PC-9 (cell line): ENCODE measurements at regions not wholly inside any gene's neighbourhood (a gene's known extent, or its start where the extent isn't known, plus 50 kb on each side); places are given as distances from the start of the nearest gene placed in this dataset.

Source experiments
- BruUV-seq: library from RNA; stranded (reverse); fragments of 400-500 nt; replicated peaks from 2 replicates; lab custom pipeline; 2021; lab: Mats Ljungman, UMichigan
- CTCF ChIA-PET: fragments of 300-600 bp; sonication (Branson Sonifier 250); formaldehyde crosslinking; loops from one replicate; lab custom pipeline; 2022; ENCODE audit warnings: antibody characterized with exemption; lab: Charles Lee
- POLR2A ChIA-PET: fragments of 300-600 bp; sonication (Branson Sonifier 250); formaldehyde crosslinking; loops from one replicate; lab custom pipeline; 2022; ENCODE audit warnings: antibody characterized with exemption; ENCODE audit not compliant: unreplicated experiment; lab: Charles Lee
- DNase-seq, 2 experiments: peaks; one replicate each; pipeline versions ENCODE4 v3.0.0 to v3.0.0-alpha.2; 2015 to 2022; ENCODE audit warnings: mixed read lengths in 1 of 2
- H2AFZ ChIP-seq: fragments of 200-600 bp; sonication (generic); 2 replicates; pipeline ENCODE4 v1.8.1; 2017; ENCODE audit warnings: antibody characterized with exemption
- H3F3A ChIP-seq: fragments of 200-600 bp; sonication (generic); 2 replicates; pipeline ENCODE4 v1.8.1; 2017; ENCODE audit warnings: antibody characterized with exemption, mild to moderate bottlenecking, low read depth; ENCODE audit not compliant: insufficient read depth
- H3K27ac ChIP-seq: fragments of 200-600 bp; sonication (generic); 2 replicates; pipeline ENCODE4 v1.6.1; 2016; ENCODE audit warnings: mixed run types
- H3K27me3 ChIP-seq: fragments of 200-600 bp; sonication (generic); 2 replicates; pipeline ENCODE4 v1.6.1; 2016; ENCODE audit warnings: low read depth, mixed run types; ENCODE audit not compliant: insufficient read depth
- H3K36me3 ChIP-seq: fragments of 200-600 bp; sonication (generic); 2 replicates; pipeline ENCODE4 v1.6.1; 2016; ENCODE audit warnings: low read depth, mixed run types
- H3K4me1 ChIP-seq: fragments of 200-600 bp; sonication (generic); replicated peaks from 2 replicates; pipeline ENCODE4 v1.6.1; 2016; ENCODE audit warnings: mixed run types; ENCODE audit not compliant: insufficient read depth
- H3K4me2 ChIP-seq: fragments of 200-600 bp; sonication (generic); 2 replicates; pipeline ENCODE4 v1.6.1; 2017; ENCODE audit warnings: mixed run types
- H3K4me3 ChIP-seq: fragments of 200-600 bp; sonication (generic); 2 replicates; pipeline ENCODE4 v1.6.1; 2016; ENCODE audit warnings: mixed run types
- H3K79me2 ChIP-seq: fragments of 200-600 bp; sonication (generic); 2 replicates; pipeline ENCODE4 v1.6.1; 2017; ENCODE audit warnings: low read depth, mixed run types
- H3K9me2 ChIP-seq: fragments of 200-600 bp; sonication (generic); 2 replicates; pipeline ENCODE4 v1.8.1; 2017; ENCODE audit warnings: mild to moderate bottlenecking; ENCODE audit not compliant: insufficient read depth
- H3K9me3 ChIP-seq: fragments of 200-600 bp; sonication (generic); 2 replicates; pipeline ENCODE4 v1.8.1; 2016; ENCODE audit warnings: low read depth; ENCODE audit not compliant: insufficient read depth
- H4K20me1 ChIP-seq: fragments of 200-600 bp; sonication (generic); 2 replicates; pipeline ENCODE4 v1.8.1; 2017; ENCODE audit not compliant: insufficient read depth
- EZH2 ChIP-seq: fragments of 200-600 bp; sonication (generic); IDR thresholded peaks from 2 replicates; pipeline ENCODE4 v1.8.0; 2017; ENCODE audit warnings: antibody characterized with exemption, low read depth
- intact Hi-C: fragments of 100-400 bp; cut with micrococcal nuclease; formaldehyde crosslinking; loops from one replicate; pipeline ENCODE4 v1.10.0; 2022; ENCODE audit not compliant: unreplicated experiment
- TF ChIP-seq, protein P1 (sequence below): fragments of 200-600 bp; sonication (generic); conservative IDR thresholded peaks from 2 replicates; pipeline ENCODE4 v1.6.1; 2017; ENCODE audit warnings: mixed run types, antibody characterized with exemption, mild to moderate bottlenecking, moderate library complexity

DNA sequence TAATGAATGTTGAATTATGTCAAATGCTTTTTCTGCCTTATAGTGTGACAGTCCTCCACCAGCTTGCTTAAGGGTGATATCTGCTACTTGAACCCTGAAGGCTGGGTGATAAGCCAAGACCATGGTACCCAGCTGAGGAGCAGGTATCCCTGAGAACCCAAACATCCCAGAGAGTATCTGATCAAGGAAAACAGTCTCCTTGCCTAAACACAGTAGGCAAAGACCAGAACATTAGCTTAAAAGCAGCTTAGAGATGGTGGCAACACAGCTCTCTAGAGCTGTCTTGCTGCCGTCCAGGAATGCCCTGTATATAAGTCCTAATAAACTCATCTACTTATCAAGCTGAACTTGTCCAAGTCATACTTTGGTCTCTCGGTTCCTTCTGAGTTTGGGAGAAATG is 127.7 kb upstream of the PRSS16 start:
- no peaks in the 10 kb centered on the region for H3K9me2 ChIP-seq
- no peaks in the 10 kb centered on the region; the same call in 1 of the 2 replicates for H3F3A ChIP-seq
- H4K20me1 ChIP-seq, result no peaks in the 10 kb centered on the region
- ChIA-PET POLR2A (interaction anchor here (0.5 kb wide), 1 partner anchor 57 kb away, joined by 6 read pairs; no protein-coding TSS in a partner anchor), CTCF (no interaction called here)
- no peaks in the 10 kb centered on the region for H3K4me1 ChIP-seq
- BruUV-seq, result no TSS peak
- intact Hi-C loops, result no loop called here
- H3K36me3 ChIP-seq, result no peaks in the 10 kb centered on the region
- H2AFZ ChIP-seq, result no peak overlapping the region
- H3K27ac ChIP-seq, result no peak overlapping the region
- TF ChIP-seq, protein P1, sequence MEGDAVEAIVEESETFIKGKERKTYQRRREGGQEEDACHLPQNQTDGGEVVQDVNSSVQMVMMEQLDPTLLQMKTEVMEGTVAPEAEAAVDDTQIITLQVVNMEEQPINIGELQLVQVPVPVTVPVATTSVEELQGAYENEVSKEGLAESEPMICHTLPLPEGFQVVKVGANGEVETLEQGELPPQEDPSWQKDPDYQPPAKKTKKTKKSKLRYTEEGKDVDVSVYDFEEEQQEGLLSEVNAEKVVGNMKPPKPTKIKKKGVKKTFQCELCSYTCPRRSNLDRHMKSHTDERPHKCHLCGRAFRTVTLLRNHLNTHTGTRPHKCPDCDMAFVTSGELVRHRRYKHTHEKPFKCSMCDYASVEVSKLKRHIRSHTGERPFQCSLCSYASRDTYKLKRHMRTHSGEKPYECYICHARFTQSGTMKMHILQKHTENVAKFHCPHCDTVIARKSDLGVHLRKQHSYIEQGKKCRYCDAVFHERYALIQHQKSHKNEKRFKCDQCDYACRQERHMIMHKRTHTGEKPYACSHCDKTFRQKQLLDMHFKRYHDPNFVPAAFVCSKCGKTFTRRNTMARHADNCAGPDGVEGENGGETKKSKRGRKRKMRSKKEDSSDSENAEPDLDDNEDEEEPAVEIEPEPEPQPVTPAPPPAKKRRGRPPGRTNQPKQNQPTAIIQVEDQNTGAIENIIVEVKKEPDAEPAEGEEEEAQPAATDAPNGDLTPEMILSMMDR, result no peak
- TF ChIP-seq EZH2, result no peak
- no peaks in the 10 kb centered on the region for H3K9me3 ChIP-seq
- no peaks in the 10 kb centered on the region for H3K27me3 ChIP-seq
- DNase-seq, result no peak
- H3K79me2 ChIP-seq, result no peaks in the 10 kb centered on the region
- no peak overlapping the region for H3K4me3 ChIP-seq
- H3K4me2 ChIP-seq, result no peak overlapping the region

DNA sequence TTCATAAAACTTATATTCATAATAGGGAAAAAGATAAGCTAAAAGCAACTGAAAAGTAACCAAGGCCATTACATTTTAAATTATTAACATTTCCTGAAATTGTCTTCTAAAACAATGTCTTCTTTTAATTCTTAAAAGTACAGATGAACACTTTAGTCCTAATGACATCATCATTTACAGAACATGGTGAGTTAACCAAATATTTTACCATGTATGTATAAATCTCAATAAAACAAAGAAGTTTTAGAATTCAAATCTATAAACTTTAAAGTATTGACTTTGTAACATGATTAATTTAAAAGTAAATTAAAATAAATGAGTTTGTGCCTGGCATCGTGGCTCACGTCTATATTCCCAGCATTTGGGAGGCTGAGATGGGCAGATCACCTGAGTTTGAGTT is 125.9 kb upstream of the PRSS16 start:
- H3K27me3 ChIP-seq, result no peaks in the 10 kb centered on the region
- no peaks in the 10 kb centered on the region for H3K36me3 ChIP-seq
- H3K9me2 ChIP-seq, result no peaks in the 10 kb centered on the region
- intact Hi-C loops, result no loop called here
- TF ChIP-seq, protein P1, result no peak
- TF ChIP-seq EZH2, result no peak
- POLR2A ChIA-PET, result no interaction called here
- no peaks in the 10 kb centered on the region for H4K20me1 ChIP-seq
- no peak overlapping the region for H3K4me2 ChIP-seq
- no peaks in the 10 kb centered on the region for H3K79me2 ChIP-seq
- no peak overlapping the region for H3K4me3 ChIP-seq
- no peak for DNase-seq
- no TSS peak for BruUV-seq
- no peaks in the 10 kb centered on the region for H3F3A ChIP-seq
- H3K9me3 ChIP-seq, result no peaks in the 10 kb centered on the region
- no peaks in the 10 kb centered on the region for H3K4me1 ChIP-seq
- H3K27ac ChIP-seq, result no peak overlapping the region
- no peak overlapping the region for H2AFZ ChIP-seq
- CTCF ChIA-PET, result no interaction called here

DNA sequence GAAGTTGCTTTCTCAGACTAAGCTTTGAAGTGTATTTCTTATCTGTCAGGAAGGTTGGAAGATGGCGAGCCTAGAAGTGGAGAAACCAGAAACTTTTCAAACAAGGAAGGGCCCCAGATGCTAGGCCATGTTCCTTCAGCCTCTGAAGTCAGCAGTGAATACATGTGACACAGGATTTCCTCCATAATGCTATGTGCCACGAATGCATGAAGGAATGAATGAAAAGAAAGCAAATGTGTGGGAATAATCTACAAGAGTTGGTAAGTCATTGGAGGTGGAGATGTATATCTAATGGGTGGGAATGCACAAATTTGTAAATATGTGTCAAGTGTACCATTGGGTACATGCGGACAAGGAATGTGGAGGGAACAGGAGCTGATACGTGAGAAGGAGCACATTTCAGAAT is 123.2 kb upstream of the PRSS16 start:
- ChIA-PET CTCF (interaction anchor here (0.6 to 0.7 kb wide), 3 partner anchors 40 to 778 kb away, joined by 3 to 5 read pairs (median 3); no protein-coding TSS in a partner anchor), POLR2A (no interaction called here)
- H4K20me1 ChIP-seq, result no peaks in the 10 kb centered on the region
- no peaks in the 10 kb centered on the region for H3F3A ChIP-seq
- no peaks in the 10 kb centered on the region for H3K27me3 ChIP-seq
- DNase-seq, result no peak
- no peaks in the 10 kb centered on the region for H3K36me3 ChIP-seq
- H3K4me3 ChIP-seq, result no peak overlapping the region
- no peaks in the 10 kb centered on the region for H3K9me2 ChIP-seq
- H3K27ac ChIP-seq, result no peak overlapping the region
- H3K79me2 ChIP-seq, result no peaks in the 10 kb centered on the region
- no peak overlapping the region for H3K4me2 ChIP-seq
- H3K4me1 ChIP-seq, result no peaks in the 10 kb centered on the region
- BruUV-seq, result no TSS peak
- intact Hi-C loops, result no loop called here
- no peaks in the 10 kb centered on the region for H3K9me3 ChIP-seq
- no peak overlapping the region for H2AFZ ChIP-seq
- TF ChIP-seq, protein P1, result no peak
- no peak for TF ChIP-seq EZH2
